Mucosa of rectum (tissue), 2 donors: ENCODE measurements at regions not wholly inside any gene's neighbourhood (a gene's known extent, or its start where the extent isn't known, plus 50 kb on each side); places are given as distances from the start of the nearest gene placed in this dataset.

Experiments
- H3K27ac ChIP-seq, 2 donors: one replicate each; pipeline ENCODE4 v1.7.0; 2013; ENCODE audit warnings: inconsistent platforms in 2 of 2, low read depth in 2 of 2, low read length in 2 of 2
- H3K27me3 ChIP-seq, 2 donors: one replicate each; pipeline ENCODE4 v1.7.0; 2013; ENCODE audit warnings: low read length in 2 of 2; ENCODE audit not compliant: control insufficient read depth in 2 of 2, insufficient read depth in 2 of 2
- H3K36me3 ChIP-seq, 2 donors: one replicate each; pipeline ENCODE4 v1.7.0; 2013; ENCODE audit warnings: low read length in 2 of 2; ENCODE audit not compliant: control insufficient read depth in 2 of 2, insufficient read depth in 2 of 2
- H3K4me1 ChIP-seq, 2 donors: one replicate each; pipeline ENCODE4 v1.7.0; 2013; ENCODE audit warnings: low read length in 2 of 2, mild to moderate bottlenecking in 1 of 2; ENCODE audit not compliant: control insufficient read depth in 2 of 2, insufficient read depth in 2 of 2
- H3K4me3 ChIP-seq, 2 donors: one replicate each; pipeline ENCODE4 v1.7.0; 2013; ENCODE audit warnings: low read length in 2 of 2
- H3K9ac ChIP-seq, 2 donors: one replicate each; pipeline ENCODE4 v1.7.0; 2013; ENCODE audit warnings: low read length in 2 of 2, low read depth in 1 of 2, mild to moderate bottlenecking in 1 of 2
- H3K9me3 ChIP-seq, 2 donors: one replicate each; pipeline ENCODE4 v1.7.0; 2013; ENCODE audit warnings: low read length in 2 of 2; ENCODE audit not compliant: control insufficient read depth in 2 of 2
- donor health status: healthy.
- donor health status: Normal muscosa, but diverticular disease.

- Histone ChIP-seq H3K9me3 (peaks cover 0 to 2% of the 10 kb centered on the region in 2 donors), H3K27me3 (no peaks in the 10 kb centered on the region), H3K36me3 (no peaks in the 10 kb centered on the region), H3K4me1 (no peaks in the 10 kb centered on the region), H3K4me3 (no peak overlapping the region), H3K27ac (no peak overlapping the region), H3K9ac (no peak overlapping the region)
Measured at GRCh38 chr6:159375014-159375413, 205.8 kb downstream of the FNDC1 start.

DNA sequence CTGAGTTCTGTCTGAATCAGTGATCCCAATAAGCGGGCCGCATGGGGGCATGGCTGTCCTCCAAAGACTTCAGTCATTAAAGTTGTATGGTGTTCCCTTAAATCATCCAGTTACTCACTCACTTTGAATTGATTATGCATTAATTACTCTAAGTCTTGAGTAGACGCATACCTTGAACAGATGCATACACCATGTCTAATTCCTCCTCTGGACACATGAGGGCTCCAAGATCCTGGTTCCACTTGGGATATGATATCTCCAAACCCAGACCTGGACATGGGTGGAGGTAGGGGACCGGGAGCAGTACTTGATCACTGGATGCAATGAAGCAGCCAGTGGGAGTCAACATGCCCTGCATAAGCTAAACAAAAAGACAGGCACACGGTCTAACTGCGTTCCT is 204.5 kb downstream of the FNDC1 start:
- Histone ChIP-seq H3K4me3 (no peak overlapping the region), H3K4me1 (no peaks in the 10 kb centered on the region)

DNA sequence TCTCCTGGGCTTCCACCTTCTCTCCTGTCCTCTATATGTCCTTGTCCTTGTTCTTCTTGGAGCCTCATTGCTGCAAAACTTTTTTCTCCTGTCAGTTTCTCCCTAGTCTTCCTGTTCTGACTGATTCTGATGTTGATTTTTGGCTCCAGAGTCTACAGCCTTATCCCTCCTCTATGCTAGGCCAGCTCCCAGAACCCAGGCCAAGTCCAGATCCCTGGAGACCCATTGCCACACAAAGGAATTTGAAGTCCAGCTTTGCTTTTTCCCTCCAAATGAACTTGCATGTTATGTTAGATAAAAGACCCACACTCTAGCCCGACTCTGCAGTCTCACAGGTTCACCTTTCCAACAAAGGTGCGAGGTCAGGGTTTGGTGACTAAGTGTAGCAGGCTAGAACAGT is 203.1 kb downstream of the FNDC1 start:
- H3K27me3 ChIP-seq: no peaks in the 10 kb centered on the region
- no peak overlapping the region for H3K9ac ChIP-seq
- no peak overlapping the region for H3K4me3 ChIP-seq
- H3K27ac ChIP-seq: no peak overlapping the region
- H3K4me1 ChIP-seq: no peaks in the 10 kb centered on the region
- H3K36me3 ChIP-seq: no peaks in the 10 kb centered on the region
- H3K9me3 ChIP-seq: peaks cover 0 to 2% of the 10 kb centered on the region in 2 donors

More for the DNA sequence above, 204.5 kb downstream of the FNDC1 start:
- Histone ChIP-seq H3K36me3 (no peaks in the 10 kb centered on the region), H3K9me3 (peaks cover 0 to 2% of the 10 kb centered on the region in 2 donors), H3K27me3 (no peaks in the 10 kb centered on the region), H3K9ac (no peak overlapping the region), H3K27ac (no peak overlapping the region)

GRCh38 chr6:159360306-159360705 is 191.1 kb downstream of the FNDC1 start:
- H3K36me3 ChIP-seq: no peaks in the 10 kb centered on the region
- no peak overlapping the region for H3K4me3 ChIP-seq
- no peaks in the 10 kb centered on the region for H3K9me3 ChIP-seq
- no peaks in the 10 kb centered on the region for H3K4me1 ChIP-seq
- H3K27me3 ChIP-seq: no peaks in the 10 kb centered on the region
- no peak overlapping the region for H3K27ac ChIP-seq
- no peak overlapping the region for H3K9ac ChIP-seq

GRCh38 chr6:159359581-159360297 is 190.5 kb downstream of the FNDC1 start:
- H3K9me3 ChIP-seq: no peaks in the 10 kb centered on the region
- no peaks in the 10 kb centered on the region for H3K27me3 ChIP-seq
- no peak overlapping the region for H3K27ac ChIP-seq
- no peak overlapping the region for H3K4me3 ChIP-seq
- H3K9ac ChIP-seq: no peak overlapping the region
- no peaks in the 10 kb centered on the region for H3K4me1 ChIP-seq
- no peaks in the 10 kb centered on the region for H3K36me3 ChIP-seq

DNA sequence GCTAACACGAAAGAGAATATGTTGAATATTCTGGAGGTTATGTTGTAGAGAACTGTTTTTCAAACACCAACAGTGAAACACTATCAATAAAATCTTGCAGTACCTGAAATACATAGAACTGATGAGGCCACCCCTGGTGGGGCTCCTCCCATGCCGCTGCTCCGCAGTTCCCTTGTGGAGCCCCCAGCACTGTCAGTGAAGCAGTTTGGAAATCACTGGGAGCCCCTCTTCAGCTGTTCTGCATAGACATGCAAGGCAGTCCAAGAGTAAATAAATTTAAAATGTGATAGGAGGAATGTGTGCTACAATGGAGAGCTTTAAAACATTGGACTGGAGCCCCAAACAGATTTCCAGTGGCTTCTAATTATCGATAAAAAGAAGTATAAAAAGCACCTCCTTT is 189.4 kb downstream of the FNDC1 start:
- Histone ChIP-seq H3K4me1 (no peaks in the 10 kb centered on the region), H3K9ac (no peak overlapping the region), H3K27me3 (no peaks in the 10 kb centered on the region), H3K36me3 (no peaks in the 10 kb centered on the region), H3K4me3 (no peak overlapping the region), H3K27ac (no peak overlapping the region), H3K9me3 (no peaks in the 10 kb centered on the region)

DNA sequence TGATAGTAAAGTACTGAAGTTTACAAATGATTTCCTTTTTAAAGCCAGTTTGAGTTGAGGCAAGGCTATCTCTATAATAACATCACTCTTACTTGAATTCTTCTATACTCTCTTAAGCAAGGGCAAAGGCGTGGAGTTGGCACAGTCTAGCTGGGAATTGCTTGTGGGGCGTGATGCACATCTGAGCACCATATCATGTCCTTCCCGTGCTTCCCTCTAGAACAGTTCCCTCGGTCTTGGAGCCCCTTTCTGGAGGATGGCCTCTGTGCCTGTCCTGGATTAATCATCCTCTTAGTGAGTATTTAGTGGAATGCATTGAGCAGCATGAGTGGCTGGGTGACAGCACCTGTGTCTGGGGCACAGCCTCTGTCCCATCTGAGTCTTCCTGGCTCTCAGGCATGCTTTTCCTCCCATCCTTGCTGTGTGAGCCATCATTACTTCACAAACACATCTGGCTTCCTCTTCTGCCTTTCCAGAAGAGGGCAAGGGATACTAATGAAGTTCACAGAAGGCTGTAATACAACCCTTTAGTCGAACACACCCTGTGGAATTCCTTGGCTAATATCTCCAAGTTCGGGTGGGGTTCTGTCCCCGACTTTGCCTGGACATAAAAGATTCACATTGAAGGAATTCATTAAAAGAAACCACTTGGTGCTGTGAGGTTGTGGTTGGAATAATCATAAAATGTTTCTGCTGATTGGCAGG is 188.2 kb downstream of the FNDC1 start:
- Histone ChIP-seq H3K4me1 (no peaks in the 10 kb centered on the region), H3K9me3 (no peaks in the 10 kb centered on the region), H3K27me3 (no peaks in the 10 kb centered on the region), H3K4me3 (no peak overlapping the region), H3K36me3 (no peaks in the 10 kb centered on the region), H3K27ac (no peak overlapping the region), H3K9ac (no peak overlapping the region)

- H3K9ac ChIP-seq: no peak overlapping the region
- no peaks in the 10 kb centered on the region for H3K27me3 ChIP-seq
- H3K4me3 ChIP-seq: no peak overlapping the region
- H3K4me1 ChIP-seq: no peaks in the 10 kb centered on the region
- no peaks in the 10 kb centered on the region for H3K9me3 ChIP-seq
- no peak overlapping the region for H3K27ac ChIP-seq
- no peaks in the 10 kb centered on the region for H3K36me3 ChIP-seq
Measured at GRCh38 chr6:159353193-159353592, 184.0 kb downstream of the FNDC1 start.

DNA sequence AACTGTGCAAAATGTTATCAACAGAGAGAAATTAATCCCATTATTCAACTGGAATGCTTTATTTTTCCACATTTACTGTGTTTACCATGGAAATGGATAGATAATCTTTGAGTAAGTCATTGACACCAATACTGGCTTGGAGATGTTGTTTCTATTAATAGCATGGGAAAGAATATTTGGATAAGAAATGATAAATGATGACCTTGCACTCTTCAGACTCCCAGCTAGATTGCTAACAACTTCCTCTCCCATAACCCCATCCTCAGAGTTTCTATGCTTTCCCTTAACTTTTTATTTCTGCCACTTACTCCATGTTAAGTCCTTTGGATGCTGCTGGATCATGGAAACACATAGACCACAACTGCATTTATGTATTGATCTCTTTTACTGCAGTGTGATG is 182.5 kb downstream of the FNDC1 start:
- H3K9me3 ChIP-seq: no peaks in the 10 kb centered on the region
- H3K36me3 ChIP-seq: no peaks in the 10 kb centered on the region
- no peaks in the 10 kb centered on the region for H3K4me1 ChIP-seq
- H3K4me3 ChIP-seq: no peak overlapping the region
- H3K27ac ChIP-seq: no peak overlapping the region
- H3K27me3 ChIP-seq: no peaks in the 10 kb centered on the region
- no peak overlapping the region for H3K9ac ChIP-seq

- Histone ChIP-seq H3K9me3 (no peaks in the 10 kb centered on the region), H3K36me3 (no peaks in the 10 kb centered on the region), H3K27me3 (no peaks in the 10 kb centered on the region), H3K4me1 (no peaks in the 10 kb centered on the region), H3K9ac (no peak overlapping the region), H3K4me3 (no peak overlapping the region), H3K27ac (no peak overlapping the region)
Measured at GRCh38 chr6:159349915-159350314, 180.7 kb downstream of the FNDC1 start.
